Activated B cell treated with CpG ODN at 0.5 μM for 24 hours (primary cell): ENCODE measurements at regions not wholly inside any gene's neighbourhood (a gene's known extent, or its start where the extent isn't known, plus 50 kb on each side); places are given as distances from the start of the nearest gene placed in this dataset.
"Not testable (repeated sequence)": the region's sequence is repeated elsewhere in the genome, so short reads cannot be mapped to it uniquely, and the experiment has no call there.

Experiments used
- ATAC-seq: fragments of 200-7000 bp; cut with Tn5 transposase; one replicate; pipeline ENCODE4 v1.10.0; 2021; ENCODE audit warnings: low read depth, mild to moderate bottlenecking, moderate library complexity
- CTCF ChIA-PET: fragments of 350-600 bp; sonication (Branson Sonifier 250); formaldehyde crosslinking; loops from one replicate; lab custom pipeline; 2021; ENCODE audit warnings: antibody characterized with exemption; lab: Charles Lee
- POLR2A ChIA-PET: fragments of 350-600 bp; sonication (Branson Sonifier 250); formaldehyde crosslinking; loops from one replicate; lab custom pipeline; 2021; ENCODE audit warnings: antibody characterized with exemption; lab: Charles Lee
- DNase-seq: peaks from one replicate; pipeline ENCODE4 v3.0.0; 2022
- H3K27ac Mint-ChIP-seq: one replicate; pipeline ENCODE4 v1.8.0; 2020; ENCODE audit warnings: mixed read lengths
- H3K27me3 Mint-ChIP-seq: one replicate; pipeline ENCODE4 v1.8.0; 2021; ENCODE audit warnings: mixed read lengths
- H3K36me3 Mint-ChIP-seq: one replicate; pipeline ENCODE4 v1.8.0; 2021; ENCODE audit warnings: low read depth, mixed read lengths
- H3K4me1 Mint-ChIP-seq: one replicate; pipeline ENCODE4 v1.8.0; 2021; ENCODE audit warnings: mixed read lengths
- H3K4me3 Mint-ChIP-seq: one replicate; pipeline ENCODE4 v1.8.0; 2020; ENCODE audit warnings: mild to moderate bottlenecking, mixed read lengths
- H3K9me3 Mint-ChIP-seq: one replicate; pipeline ENCODE4 v1.8.0; 2020; ENCODE audit warnings: mixed read lengths
- CTCF ChIP-seq: fragments of 200-600 bp; IDR thresholded peaks from one replicate; pipeline ENCODE4 v1.8.0; 2022; ENCODE audit warnings: antibody characterized with exemption, mild to moderate bottlenecking
- intact Hi-C: fragments of 100-400 bp; cut with micrococcal nuclease; formaldehyde crosslinking; loops from one replicate; pipeline ENCODE4 v1.15.1; 2024

- ATAC-seq: no peak
- ChIA-PET POLR2A (no interaction called here), CTCF (no interaction called here)
- H3K4me3 Mint-ChIP-seq: no peak overlapping the region
- H3K4me1 Mint-ChIP-seq: no peaks in the 10 kb centered on the region
- no peak for TF ChIP-seq CTCF
- intact Hi-C loops: no loop called here
- H3K27me3 Mint-ChIP-seq: no peaks in the 10 kb centered on the region
- H3K27ac Mint-ChIP-seq: no peak overlapping the region
- no peak for DNase-seq
- H3K36me3 Mint-ChIP-seq: no peaks in the 10 kb centered on the region
- peaks cover 24% of the 10 kb centered on the region for H3K9me3 Mint-ChIP-seq
These were observed 311.5 kb upstream of the TARS1 start for GRCh38 chr5:33129309-33129708.

- ChIA-PET CTCF (no interaction called here), POLR2A (no interaction called here)
- no peaks in the 10 kb centered on the region for H3K27me3 Mint-ChIP-seq
- DNase-seq (no peak), ATAC-seq (no peak)
- H3K4me1 Mint-ChIP-seq: no peaks in the 10 kb centered on the region
- no peaks in the 10 kb centered on the region for H3K36me3 Mint-ChIP-seq
- TF ChIP-seq CTCF: no peak
- intact Hi-C loops: no loop called here
- no peak overlapping the region for H3K4me3 Mint-ChIP-seq
- peaks cover 26% of the 10 kb centered on the region for H3K9me3 Mint-ChIP-seq
- no peak overlapping the region for H3K27ac Mint-ChIP-seq
These were observed 304.0 kb upstream of the TARS1 start for GRCh38 chr5:33136785-33137184.

- H3K27ac Mint-ChIP-seq, H3K36me3 Mint-ChIP-seq, ATAC-seq, H3K27me3 Mint-ChIP-seq, DNase-seq, POLR2A ChIA-PET, intact Hi-C loops, H3K4me3 Mint-ChIP-seq, CTCF ChIA-PET, H3K4me1 Mint-ChIP-seq: not testable (repeated sequence)
- H3K9me3 Mint-ChIP-seq: peaks cover 20% of the 10 kb centered on the region
These were observed 302.6 kb upstream of the TARS1 start for GRCh38 chr5:33138145-33138544.

DNA sequence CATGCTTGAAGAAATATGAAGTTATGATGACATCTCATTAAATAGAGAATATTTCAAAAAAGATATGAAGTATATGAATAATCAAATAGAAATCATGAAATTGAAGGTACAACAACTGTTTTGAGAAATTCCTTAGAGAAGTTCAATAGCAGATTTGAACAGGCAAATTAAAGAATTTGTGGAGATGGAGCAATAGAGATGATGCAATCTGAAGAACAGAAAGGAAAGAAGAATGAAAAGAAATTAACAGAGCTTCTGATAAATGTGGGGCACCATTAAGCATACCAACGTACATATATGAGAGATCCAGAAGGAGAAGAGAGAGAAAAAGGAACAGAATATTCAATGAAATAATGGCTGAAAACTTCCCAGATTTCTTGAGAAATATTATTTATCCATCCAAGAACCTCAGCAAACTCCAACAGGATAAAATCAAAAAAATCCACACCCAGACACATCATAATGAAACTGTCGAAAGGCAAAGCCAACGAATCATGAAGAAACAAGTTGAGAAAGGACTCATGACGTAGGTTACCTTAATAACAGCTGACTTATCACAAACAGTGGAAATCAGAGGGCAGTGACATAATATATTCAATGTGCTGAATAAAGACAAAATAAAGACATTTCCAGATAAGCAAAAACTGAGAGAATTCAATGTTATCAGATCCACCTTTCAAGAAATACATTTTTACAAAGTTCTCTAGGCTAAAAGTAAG, 297.2 kb upstream of the TARS1 start:
- Mint-ChIP-seq H3K36me3 (no peaks in the 10 kb centered on the region), H3K27me3 (no peaks in the 10 kb centered on the region), H3K4me3 (no peak overlapping the region), H3K9me3 (peaks cover 8% of the 10 kb centered on the region), H3K4me1 (no peaks in the 10 kb centered on the region), H3K27ac (no peak overlapping the region)
- ChIA-PET POLR2A (no interaction called here), CTCF (no interaction called here)
- intact Hi-C loops: no loop called here
- ATAC-seq (no peak), DNase-seq (no peak)
- no peak for TF ChIP-seq CTCF

- ChIA-PET POLR2A (no interaction called here), CTCF (no interaction called here)
- ATAC-seq (no peak), DNase-seq (no peak)
- no peak for TF ChIP-seq CTCF
- intact Hi-C loops: no loop called here
- Mint-ChIP-seq H3K36me3 (no peaks in the 10 kb centered on the region), H3K4me3 (no peak overlapping the region), H3K27ac (no peak overlapping the region), H3K27me3 (no peaks in the 10 kb centered on the region), H3K4me1 (no peaks in the 10 kb centered on the region), H3K9me3 (peaks cover 3% of the 10 kb centered on the region)
These were observed 293.9 kb upstream of the TARS1 start for GRCh38 chr5:33146881-33147280.

DNA sequence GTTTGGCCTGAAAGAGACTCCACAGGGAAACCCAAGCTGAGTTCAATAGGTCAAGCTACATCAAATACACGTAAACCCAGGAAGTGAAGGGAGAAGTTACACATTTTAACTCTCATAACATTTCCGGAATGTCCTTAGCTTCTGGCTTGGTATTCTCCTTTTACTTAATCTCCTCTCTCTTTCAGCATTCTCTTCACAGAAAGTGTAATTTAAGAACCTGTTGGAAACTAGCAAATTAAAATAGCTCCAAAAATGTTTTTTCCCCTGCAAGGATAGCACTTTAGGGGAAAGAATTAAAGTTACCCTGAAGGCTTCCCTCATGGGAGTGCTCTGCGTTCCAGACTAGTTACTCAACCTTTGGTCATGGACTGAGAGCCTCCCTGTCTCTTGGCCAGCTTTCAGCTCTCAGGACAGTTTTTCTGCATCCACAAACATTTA, 292.7 kb upstream of the TARS1 start:
- POLR2A ChIA-PET: no interaction called here
- no peak for ATAC-seq
- Mint-ChIP-seq H3K4me1 (no peaks in the 10 kb centered on the region), H3K9me3 (peaks cover 3% of the 10 kb centered on the region), H3K4me3 (no peak overlapping the region), H3K27me3 (no peaks in the 10 kb centered on the region), H3K27ac (no peak overlapping the region), H3K36me3 (no peaks in the 10 kb centered on the region)
- no peak for DNase-seq
- TF ChIP-seq CTCF: no peak
- intact Hi-C loops: no loop called here
- CTCF ChIA-PET: no interaction called here
